ENCODE measurements at regions not wholly inside any gene's neighbourhood (a gene's known extent, or its start where the extent isn't known, plus 50 kb on each side); places are given as distances from the start of the nearest gene placed in this dataset.

DNA sequence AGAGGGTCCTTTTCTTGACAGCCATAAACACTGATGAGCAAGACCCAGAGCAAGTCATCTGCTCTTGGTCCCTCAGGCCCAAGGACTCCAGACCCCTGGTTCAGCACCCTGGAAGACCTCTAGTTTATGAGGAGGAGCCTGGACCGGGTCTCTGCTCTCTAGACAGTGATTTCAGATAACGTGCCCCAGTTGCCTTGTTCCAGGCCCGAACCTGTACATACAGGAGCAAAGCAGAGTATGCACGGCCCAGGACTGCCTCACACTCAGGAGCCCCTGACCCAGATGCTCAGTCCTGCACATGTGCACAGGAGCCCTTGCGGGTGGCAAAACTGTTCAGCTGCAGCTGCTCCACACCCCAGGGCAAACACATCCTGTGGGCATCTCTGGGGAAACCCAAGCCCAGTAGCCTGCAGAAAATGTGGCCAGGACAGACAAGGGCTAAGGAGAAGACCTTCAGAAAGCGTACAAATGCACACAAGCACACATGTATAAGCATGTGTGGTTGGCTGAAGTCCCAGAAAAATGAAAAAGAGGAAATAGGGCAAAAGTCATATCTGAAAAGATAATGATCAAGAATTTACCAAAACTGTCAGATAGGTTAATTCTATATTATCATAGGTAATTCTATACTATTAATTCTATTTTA is 59.9 kb upstream of the CORO2B start:
- DNase-seq (ENCODE audit: low read depth in 2 of 3, low spot score in 2 of 3) = peak in 2 of 3 donors; percentile 48 to 88

DNA sequence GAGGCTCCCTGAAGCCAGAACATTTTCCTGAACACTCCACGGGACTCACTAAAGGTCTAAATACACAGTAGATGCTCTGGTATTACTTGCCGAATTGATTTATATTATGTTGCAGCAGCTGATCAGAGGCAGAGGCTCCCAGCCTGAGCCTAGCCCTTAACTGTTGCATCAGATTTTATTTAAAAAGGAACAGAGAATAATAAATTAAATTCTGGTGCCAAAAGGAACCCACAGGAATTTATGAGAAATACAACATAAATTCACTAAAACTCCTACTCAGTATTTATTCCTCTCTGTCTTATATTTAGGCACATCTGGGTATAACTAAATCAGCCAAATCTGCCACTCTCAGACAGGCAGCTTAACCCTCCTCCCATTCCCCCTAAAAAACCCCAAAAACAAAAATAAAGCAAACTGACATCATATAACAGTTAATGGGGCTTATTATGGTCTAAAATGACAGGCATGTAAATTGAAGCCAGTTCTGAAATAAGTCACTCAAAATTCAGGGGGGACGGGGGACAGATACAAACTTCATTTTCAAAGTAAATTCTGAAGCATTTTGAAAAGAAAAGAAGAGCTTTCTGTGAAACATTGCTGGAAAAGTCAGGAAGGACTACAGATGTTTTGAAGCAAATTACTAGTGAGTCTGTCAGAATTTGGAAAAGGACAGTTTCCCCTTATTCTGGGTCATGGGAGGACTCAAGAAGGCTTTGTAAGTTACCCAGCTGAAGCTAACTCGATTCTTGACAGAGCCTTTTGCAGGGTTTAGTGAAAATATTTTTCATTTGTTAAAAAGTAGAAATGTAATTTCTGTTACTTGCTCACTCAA is 53.8 kb upstream of the CORO2B start:
- no peak for DNase-seq (ENCODE audit: low read depth in 2 of 3, low spot score in 2 of 3)

DNA sequence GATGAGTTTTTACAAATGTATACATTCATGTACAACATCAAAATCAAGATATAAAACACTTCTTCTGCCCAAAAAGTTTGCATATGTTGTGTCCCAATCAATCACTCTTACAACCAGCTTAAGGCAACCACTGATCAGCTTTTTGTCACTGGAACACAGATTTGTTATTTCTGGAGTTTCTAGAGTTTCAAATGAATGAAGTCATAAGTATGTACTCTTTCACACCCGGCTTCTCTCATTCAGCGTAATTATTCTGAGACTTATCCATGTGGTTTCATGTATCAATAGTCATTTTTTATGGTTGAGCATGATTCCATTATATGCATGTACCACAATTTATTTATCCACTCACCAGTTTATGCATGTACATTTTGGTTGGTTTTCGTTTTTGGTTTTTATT is 53.0 kb upstream of the CORO2B start:
- no peak for DNase-seq (ENCODE audit: low read depth in 2 of 3, low spot score in 2 of 3)

DNA sequence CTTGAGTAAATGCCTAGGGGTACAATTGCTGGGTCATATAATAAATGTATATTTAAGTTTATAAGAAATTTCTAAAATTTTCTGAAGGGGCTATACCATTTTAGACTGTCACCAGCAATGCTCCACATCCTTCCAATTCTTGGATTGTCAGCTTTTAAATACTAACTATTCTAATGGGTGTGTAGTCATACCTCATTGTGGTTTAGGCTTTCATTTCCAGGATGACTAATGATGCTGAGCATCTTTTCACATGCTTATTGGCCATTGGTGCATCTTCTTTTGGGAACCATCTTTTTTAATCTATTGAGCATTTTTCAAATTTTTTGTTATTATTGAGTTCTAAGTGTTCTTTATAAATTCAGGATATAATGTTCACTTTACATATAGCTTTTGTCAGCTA is 52.5 kb upstream of the CORO2B start:
- DNase-seq (ENCODE audit: low read depth in 2 of 3, low spot score in 2 of 3) = no peak

DNA sequence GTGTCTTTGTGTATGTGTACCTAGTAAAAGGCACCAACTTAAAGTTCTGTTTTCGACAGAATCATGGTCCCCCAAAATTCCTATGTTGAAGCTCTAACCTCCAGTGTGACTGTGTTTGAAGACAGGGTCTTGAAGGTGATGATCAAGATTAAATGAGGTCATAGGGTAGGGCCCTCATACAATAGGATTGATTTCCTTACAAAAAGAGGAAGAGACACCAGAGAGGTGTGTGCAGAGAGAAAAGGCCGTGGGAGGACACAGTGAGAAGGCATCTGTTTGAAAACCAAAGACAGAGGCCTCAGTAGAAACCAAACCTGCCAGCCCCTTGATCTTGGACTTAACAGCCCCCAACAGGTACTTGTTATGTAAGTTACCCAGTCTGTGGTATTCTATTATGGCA is 52.0 kb upstream of the CORO2B start:
- DNase-seq (ENCODE audit: low read depth in 2 of 3, low spot score in 2 of 3) = peak in 1 of 3 donors; percentile 43

DNA sequence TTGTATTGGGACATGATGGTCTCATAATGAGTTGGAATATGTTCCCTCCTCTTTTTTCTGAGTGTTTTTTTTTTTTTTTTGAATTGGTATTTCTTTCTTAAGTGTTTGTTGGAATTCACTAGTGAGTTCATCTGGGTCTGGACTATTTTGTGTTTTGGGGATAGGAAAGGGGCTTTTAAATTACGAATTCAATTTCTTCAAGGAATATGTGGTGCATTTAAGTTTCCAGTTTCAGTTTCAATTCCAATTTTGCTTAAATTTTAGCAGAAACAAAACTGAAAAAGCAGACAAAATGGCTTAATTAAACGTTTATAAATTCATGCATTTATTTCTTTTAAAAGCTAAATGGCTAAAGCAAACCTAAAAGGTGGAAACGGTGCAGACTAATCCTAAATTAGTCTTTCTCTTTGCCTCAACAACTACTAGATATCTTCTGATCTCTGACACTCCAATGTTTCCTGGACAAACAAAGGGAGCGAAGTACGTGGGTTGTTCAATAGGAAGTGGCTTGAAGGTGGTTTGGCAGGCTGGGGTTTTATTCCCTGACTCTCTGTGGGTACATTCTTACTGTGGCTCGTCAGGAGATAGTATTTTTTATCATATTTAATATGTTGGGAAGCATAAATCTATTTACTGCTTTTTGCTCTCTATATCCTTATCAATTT is 50.0 kb upstream of the CORO2B start:
- DNase-seq (ENCODE audit: low read depth in 2 of 3, low spot score in 2 of 3) = peak in 1 of 3 donors; percentile 37
